ENCODE measurements at regions not wholly inside any gene's neighbourhood (a gene's known extent, or its start where the extent isn't known, plus 50 kb on each side); places are given as distances from the start of the nearest gene placed in this dataset.

DNA sequence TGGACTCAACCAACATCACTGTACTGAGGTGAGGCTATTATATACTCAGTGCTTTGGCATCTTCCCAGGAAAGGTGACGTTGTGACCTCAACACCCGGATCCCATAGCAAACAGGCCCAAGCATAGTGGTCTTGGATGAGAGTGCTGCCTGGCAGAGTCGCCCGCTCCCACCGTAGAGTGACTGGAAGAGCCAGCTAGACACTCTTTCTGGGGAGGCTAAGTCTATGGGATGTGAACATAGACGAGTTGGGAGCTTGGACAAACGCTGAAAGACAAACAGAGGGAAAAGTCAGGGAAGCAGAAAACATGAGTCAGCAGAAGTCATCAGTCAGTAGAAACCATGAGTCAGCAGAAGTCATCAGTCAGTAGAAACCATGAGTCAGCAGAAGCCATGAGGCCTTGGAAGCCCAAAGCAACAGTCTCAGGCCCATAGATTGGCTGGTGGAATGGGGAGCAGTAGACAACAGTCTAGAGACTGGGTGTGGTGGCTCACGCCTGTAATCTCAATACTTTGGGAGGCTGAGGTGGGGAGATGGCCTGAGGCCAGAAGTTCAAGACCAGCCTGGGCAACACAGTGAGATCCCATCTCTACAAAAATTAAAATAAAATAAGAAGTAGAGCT, 66.4 kb upstream of the MAP1LC3B2 start:
- Histone ChIP-seq H3K27me3 (ENCODE audit: insufficient read depth, low read length) (no peaks in the 10 kb centered on the region), H3K27ac (ENCODE audit: insufficient read length, low read depth, low read length) (no peak overlapping the region), H4K5ac (ENCODE audit: insufficient read length, low read depth, low read length) (no peak overlapping the region), H2BK12ac (ENCODE audit: insufficient read length, low read depth, low read length) (no peak overlapping the region), H2BK5ac (ENCODE audit: insufficient read length, low read length) (no peak overlapping the region), H2BK20ac (ENCODE audit: low read depth, low read length, poor library complexity, severe bottlenecking) (no peak overlapping the region), H4K8ac (replicated peaks; ENCODE audit: insufficient read length, low read depth, low read length) (no peak overlapping the region), H3K79me1 (ENCODE audit: insufficient read depth, low read depth, low read length, poor library complexity, severe bottlenecking) (no peaks in the 10 kb centered on the region), H3K23ac (ENCODE audit: insufficient read length, low read depth, low read length) (no peak overlapping the region), H2AK5ac (ENCODE audit: insufficient read length, low read length) (no peak overlapping the region), H3K14ac (ENCODE audit: insufficient read depth, low read length) (no peak overlapping the region), H3T11ph (ENCODE audit: low read length) (no peak overlapping the region), H2BK15ac (ENCODE audit: low read depth, low read length) (no peak overlapping the region), H2AFZ (ENCODE audit: low read length) (no peak overlapping the region), H3K9me3 (ENCODE audit: control insufficient read depth, low read depth, low read length) (no peaks in the 10 kb centered on the region), H3K9ac (ENCODE audit: extremely low read depth, insufficient read length, low read length) (no peak overlapping the region), H3K4me1 (ENCODE audit: insufficient read depth, low read length) (no peaks in the 10 kb centered on the region), H4K20me1 (ENCODE audit: control insufficient read depth, insufficient read depth, insufficient read length) (no peaks in the 10 kb centered on the region), H3K4me2 (ENCODE audit: insufficient read depth, insufficient read length, low read length) (no peak overlapping the region), H3K56ac (ENCODE audit: insufficient read length, low read depth, low read length) (no peak overlapping the region), H3K23me2 (ENCODE audit: insufficient read length, low read depth, low read length, poor library complexity, severe bottlenecking) (no peaks in the 10 kb centered on the region), H4K91ac (ENCODE audit: insufficient read length, low read depth, low read length) (no peak overlapping the region), H3K79me2 (ENCODE audit: insufficient read depth, low read length) (no peaks in the 10 kb centered on the region), H3K18ac (ENCODE audit: insufficient read length, low read depth, low read length) (peak overlapping the region; percentile 5), H3K4ac (ENCODE audit: low read depth, low read length) (no peak overlapping the region), H2BK120ac (ENCODE audit: low read depth, low read length, poor library complexity, severe bottlenecking) (no peak overlapping the region)
- no peak for DNase-seq
- Mint-ChIP-seq H3K9me3 (peaks cover 0 to 4% of the 10 kb centered on the region in 2 experiments; a peak in 3 of 5 replicates), H3K36me3 (ENCODE audit: insufficient read depth in 1 of 3, low read depth in 3 of 3) (0 out of 7 replicates have a peak, but pooled peaks cover 0 to 1% (median 0%) of the 10 kb centered on the region in 3 experiments), H3K4me3 (no peak overlapping the region), H3K27me3 (ENCODE audit: low read depth) (no peaks in the 10 kb centered on the region), H3K27ac (peak overlapping the region in 2 of 3 experiments; percentile 1 to 53; a peak in 2 of 7 replicates), H3K4me1 (peaks cover 5 to 7% of the 10 kb centered on the region in 2 experiments; a peak in 3 of 4 replicates)
- WGBS (ENCODE audit: extremely low coverage, insufficient read length, low lambda C conversion rate): no CpG with 5 or more reads among the region's 8 CpGs
- TF ChIP-seq, protein P1, sequence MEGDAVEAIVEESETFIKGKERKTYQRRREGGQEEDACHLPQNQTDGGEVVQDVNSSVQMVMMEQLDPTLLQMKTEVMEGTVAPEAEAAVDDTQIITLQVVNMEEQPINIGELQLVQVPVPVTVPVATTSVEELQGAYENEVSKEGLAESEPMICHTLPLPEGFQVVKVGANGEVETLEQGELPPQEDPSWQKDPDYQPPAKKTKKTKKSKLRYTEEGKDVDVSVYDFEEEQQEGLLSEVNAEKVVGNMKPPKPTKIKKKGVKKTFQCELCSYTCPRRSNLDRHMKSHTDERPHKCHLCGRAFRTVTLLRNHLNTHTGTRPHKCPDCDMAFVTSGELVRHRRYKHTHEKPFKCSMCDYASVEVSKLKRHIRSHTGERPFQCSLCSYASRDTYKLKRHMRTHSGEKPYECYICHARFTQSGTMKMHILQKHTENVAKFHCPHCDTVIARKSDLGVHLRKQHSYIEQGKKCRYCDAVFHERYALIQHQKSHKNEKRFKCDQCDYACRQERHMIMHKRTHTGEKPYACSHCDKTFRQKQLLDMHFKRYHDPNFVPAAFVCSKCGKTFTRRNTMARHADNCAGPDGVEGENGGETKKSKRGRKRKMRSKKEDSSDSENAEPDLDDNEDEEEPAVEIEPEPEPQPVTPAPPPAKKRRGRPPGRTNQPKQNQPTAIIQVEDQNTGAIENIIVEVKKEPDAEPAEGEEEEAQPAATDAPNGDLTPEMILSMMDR (conservative IDR thresholded peaks at IDR 0.05): no peak
